CD4-positive, alpha-beta T cell treated with Interleukin-4 for 4 hours (primary cell): ENCODE measurements at regions not wholly inside any gene's neighbourhood (a gene's known extent, or its start where the extent isn't known, plus 50 kb on each side); places are given as distances from the start of the nearest gene placed in this dataset.

Source experiments
- DNase-seq: peaks from one replicate; pipeline ENCODE4 v3.0.0-alpha.2; 2020

DNA sequence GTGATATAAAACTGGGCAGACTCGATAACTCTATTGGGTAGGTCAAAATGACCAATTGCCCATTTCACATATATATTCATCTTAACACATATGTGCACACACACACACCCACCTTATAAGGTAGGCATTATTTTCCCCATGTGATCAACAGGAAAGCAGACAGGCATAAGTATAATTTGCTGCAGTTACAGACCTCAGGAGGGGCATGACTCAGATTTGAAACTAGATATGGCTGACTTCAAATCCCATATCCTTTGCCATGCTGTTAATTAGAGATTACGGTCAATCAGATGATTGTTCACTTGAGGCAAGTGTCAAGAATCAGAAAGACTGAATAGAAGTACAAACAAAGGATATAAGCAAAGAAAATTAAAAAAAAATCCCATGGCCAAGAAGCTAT, 910.6 kb downstream of the NTRK3 start:
- DNase-seq, result no peak

DNA sequence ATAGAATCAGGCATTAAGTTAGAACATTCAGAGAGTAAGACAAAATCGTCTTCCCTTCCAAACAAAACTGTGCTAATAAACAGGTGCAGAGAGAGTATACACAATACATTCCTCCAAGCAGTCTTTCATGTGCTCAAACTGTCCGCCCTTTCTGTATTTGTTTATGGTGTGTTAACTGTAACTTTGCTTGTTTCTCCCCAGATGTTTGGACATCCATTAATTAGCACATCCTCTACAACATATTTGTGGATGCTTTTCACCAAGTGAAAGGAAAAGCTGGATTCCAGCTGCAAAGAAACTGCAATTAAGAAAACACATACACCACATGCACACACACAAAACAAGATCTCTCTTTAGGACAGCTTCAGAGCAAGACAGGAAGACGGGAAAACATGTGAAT, 912.6 kb downstream of the NTRK3 start:
- no peak for DNase-seq

DNA sequence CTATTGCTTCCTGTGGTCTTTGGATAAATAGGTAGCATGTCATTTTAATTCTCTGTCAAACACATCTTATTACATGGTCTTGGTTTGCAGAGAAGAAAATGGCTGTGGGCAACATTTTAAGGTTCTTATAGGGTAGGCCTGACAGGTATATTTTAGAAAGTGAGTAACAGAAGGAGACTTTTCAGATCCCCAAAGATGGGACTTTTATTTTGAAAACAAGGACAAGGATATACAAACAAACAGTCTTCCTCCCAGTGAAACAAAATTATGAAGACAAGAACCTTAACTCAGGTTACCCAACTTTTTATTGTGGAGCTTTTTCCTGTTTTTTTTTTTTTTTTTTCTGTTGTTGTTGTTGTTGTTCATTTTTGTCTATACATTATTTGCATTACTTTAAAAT, 916.2 kb downstream of the NTRK3 start:
- no peak for DNase-seq

DNA sequence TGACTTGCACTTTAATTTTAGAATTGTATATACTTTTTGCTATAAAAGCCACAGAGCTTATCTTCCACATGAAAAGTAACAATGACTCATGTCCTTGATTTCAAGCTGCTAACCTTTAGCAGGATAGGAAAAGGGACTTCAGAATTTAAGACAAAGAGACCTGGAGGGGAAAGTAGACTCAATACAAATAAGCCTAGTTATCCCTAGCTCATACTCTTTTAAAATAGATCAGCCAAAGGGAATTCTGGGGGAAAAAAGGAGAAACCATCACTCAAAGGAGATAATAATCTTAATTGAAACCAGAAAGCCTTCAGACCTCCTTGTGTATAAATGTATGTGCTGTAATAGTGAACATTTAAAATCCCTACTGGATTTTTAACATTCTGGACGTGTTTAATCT, 930.3 kb downstream of the NTRK3 start:
- no peak for DNase-seq

DNA sequence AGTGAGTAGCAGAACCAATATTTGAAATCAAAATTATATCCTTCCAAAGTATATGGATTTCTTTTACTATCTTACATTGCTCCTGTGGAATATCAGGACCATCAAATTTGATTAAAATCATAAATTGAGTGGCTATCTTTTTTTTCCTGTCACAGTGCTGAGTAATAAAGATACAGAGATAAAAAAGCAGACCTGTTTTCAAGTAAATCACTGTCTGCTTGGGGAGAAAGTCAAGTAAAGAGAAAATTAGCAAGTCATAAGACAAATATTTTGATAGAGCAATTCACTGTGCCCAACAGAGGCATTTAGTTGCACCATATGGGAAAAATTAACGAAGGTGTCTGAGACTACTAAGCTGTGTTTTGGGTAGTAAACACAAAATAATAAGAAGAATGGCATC, 933.7 kb downstream of the NTRK3 start:
- DNase-seq, result no peak

DNA sequence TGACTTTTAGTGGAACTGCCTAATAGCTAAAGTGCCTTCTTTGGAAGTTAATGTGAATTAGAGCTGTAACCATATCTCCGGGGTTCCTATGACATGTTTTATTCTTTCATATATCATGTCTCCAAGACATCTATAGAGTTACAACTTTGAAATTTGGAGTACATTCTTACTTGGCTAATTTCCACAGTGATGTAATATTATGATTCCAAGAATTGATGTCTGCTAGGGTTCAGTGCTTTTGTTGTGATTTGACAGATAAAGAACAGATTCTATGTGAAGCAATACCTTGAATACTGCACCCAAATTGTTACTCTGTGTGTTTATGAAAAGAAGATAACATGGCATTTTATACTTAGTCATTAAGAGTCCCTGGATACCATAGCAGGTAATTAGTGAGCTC, 934.3 kb downstream of the NTRK3 start:
- no peak for DNase-seq

DNA sequence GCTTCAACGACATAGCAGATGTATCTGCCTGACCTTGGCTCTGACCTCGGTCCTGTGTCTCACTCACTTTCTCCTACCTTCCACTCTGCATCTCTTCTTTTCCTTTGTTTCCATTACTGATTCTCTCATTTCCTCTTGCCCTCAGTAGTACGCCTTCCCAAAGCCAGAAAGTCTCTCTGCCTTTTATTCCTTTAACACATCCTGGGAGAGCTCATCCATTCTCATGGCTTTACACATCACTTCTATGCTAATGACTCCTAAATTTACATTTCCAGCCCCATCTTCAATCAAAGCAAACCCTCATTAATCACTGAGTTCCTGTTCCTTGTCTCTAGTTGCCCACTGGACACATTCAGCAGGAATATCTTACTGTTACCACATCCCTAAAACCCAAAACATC, 938.6 kb downstream of the NTRK3 start:
- no peak for DNase-seq

DNA sequence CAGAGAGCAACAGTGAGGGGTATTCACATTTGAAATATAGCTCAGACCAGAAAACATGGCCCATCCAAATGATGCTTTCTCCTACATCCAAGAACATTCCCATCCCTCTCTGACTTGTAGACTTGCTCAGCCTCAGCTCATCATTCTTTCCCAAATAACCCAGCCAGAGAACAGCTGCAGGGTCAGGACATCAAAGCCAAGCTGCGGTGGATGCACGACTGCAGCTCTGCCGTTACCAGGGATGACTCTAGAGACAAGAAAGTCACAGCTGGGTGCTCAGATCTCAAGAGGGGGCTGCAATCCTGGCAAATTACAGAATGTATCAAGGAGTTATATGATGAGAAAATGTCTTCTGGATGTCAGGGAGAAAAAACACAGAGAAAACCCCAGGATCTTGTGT, 944.3 kb downstream of the NTRK3 start:
- DNase-seq, result no peak

DNA sequence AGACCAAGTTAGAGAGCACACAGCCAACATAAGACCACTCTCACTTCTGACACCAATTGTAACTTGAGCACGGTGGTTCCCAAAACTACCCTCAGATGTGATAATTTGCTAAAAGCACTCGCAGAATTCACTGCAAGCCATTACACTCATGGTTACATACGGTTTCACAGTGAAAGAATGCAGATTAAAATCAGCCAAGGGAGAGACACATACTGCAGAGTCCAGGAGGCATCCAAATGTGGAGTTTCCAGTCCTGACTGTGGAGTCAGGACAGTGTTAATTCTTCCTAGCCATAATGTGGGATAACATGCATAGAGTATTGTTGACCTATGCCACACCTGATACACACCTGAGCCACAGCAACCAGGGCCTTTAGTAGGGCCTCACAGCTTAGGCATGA, 956.4 kb downstream of the NTRK3 start:
- no peak for DNase-seq

DNA sequence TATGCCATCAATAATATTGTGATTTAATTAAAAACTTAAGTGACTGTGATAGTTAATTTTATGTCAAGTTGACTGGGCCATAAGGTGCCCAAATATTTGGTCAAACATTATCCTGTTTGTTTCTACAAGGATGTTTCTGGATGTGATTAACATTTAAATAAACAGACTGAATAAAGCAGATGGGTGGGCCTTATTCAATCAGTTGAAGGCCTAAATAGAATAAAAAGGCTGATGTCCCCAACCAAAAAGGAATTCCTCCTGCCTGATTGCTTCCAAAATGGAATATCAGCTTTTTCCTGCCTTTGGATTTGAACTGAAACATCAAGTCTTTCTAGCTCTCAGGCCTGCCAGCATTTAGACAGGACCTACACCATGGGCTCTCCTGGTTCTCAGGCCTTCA, 961.7 kb downstream of the NTRK3 start:
- DNase-seq, result no peak

DNA sequence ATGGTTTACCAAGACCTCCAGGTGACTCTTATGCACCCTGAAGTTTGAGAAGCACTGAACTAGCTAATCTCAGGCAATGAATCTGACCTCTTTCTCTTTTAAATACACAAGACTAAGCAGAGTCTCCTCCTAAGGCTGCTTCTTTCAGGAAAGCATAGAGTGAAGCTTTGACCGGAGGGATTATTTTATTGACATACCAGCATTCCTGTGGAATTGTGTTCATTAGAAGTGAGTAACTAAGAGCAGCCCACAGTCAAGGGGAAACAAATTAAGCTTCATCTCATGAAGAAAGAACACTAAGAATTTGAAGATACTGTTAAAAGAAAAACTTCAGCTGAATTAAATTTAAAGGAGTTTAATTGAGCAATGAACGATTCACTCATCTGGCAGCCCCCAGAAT, 963.5 kb downstream of the NTRK3 start:
- DNase-seq, result no peak

DNA sequence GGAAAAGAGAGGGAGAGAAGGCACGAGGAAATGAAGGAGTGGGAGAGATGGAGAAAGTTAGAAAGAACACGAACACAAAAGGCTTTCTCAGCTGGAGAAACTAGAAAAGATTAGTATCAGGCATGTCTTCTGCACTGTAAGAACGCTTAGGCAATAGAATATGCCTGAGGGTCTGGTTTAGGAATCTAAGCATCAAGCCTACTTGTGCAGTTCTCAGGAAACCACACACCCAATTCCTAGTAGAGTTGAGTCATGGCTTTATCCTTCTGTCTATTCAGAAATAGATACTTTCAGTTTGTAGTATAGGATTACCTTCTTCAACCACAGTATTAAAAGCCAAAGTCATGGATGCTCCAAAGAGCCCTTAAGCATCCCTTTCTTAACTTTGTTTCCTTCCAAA, 969.4 kb downstream of the NTRK3 start:
- no peak for DNase-seq

DNA sequence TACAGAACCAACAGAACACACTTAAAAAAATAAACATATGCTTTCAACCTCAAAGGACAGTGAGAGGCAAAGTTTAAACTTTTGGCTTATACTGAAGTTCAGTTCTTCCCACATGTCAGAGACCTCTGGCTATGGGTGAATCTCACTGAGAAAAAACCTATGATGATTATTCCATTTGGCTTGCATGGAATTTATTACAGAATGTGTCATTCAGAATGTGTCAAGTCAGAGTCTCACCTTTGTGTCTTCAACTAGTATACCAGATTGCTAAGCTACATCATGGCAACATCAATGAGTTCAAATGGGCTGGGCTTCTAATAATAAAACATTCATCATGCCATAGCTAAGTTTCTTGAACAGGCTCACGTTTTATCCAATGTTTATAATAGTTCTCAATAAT, 987.0 kb downstream of the NTRK3 start:
- DNase-seq, result no peak

DNA sequence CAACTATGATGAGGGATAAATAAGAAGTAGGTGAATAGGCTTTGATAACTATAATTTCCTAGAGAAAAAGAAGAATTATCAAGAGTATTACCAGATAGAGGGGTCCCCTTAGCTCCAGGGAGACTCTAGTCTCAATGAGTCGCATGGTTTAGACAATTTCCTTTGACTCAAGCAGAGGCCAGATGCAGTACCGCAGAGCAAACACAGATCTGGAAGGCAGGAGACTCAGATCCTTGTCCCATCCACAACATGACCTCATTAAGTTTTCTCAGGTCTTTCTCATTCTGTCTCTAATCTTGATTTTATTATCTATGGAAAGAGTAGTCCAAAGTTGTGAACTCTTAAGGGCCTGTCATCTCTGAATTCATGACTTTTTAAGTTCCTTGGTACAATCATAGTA, 987.9 kb downstream of the NTRK3 start:
- no peak for DNase-seq

DNA sequence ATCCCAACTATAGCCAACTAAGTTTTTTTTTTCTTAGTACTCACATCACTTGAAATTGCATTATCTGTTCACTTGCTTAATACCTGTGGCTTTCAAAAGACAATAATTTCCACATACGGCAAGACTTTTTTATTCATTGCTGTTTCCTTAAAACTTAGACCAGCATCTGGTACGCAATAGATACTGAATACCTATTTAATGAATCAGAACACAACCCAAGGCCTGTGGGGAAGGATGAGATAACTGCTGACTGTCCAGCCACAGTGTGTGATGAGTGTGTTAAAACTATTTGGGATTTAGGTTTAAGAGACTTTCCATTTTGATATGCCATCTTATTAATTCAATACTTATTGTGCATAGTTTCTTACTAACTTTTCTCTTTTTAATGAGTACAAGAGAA, 988.7 kb downstream of the NTRK3 start:
- DNase-seq, result no peak

DNA sequence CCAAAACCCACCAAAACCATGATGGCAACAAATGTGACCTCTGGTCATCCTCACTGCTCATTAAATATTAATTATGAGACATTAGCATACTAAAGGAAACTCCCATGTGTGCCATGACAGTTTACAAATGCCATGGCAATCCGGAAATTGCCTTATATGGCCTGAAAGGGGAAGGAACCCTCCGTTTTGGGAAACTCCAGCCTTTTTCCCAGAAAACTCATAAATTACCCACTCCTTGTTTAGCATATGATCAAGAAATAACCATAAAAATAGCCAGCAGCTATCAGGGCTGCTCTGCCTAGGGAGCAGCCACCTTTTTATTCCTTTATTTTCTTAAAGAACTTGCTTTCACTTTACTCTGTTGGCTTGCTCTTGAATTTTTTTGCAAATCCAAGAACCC, 992.7 kb downstream of the NTRK3 start:
- DNase-seq, result no peak

DNA sequence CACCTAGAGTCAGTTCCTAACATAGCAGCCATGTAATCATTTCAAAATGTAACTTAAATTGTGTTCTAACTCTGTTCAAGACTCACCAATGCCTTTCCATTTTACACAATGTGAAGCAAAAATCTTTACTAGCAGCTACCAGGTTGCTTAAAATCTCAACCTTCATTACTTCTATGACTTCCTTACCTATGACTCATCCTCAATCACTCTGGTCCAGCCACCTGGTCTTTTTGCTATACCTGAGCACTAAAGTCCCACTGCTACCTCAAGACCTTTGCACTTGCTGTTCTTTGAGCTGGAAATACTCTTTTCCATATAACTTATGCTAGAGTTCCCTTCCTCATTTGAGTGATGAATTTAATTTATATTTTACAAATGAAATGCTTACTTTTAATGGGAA, 993.2 kb downstream of the NTRK3 start:
- DNase-seq, result no peak

DNA sequence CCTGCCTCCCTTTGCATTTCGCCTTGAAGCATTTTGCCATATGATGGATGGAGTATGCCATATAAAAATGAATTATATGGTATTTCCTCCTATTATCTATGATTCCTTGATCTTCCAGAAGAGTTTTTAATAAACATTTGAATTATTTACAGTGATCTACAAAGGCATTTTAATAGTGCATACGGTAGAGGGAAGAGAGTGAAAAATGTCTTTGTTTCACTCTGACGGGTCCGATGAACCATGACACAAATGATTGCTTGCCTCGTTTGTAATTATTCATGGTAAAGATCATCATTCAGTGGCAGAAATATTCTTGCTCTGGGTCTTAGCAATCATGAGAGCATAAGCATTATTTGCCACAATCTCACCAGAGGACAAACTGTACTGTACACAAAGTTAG, 1010.9 kb downstream of the NTRK3 start:
- no peak for DNase-seq

DNA sequence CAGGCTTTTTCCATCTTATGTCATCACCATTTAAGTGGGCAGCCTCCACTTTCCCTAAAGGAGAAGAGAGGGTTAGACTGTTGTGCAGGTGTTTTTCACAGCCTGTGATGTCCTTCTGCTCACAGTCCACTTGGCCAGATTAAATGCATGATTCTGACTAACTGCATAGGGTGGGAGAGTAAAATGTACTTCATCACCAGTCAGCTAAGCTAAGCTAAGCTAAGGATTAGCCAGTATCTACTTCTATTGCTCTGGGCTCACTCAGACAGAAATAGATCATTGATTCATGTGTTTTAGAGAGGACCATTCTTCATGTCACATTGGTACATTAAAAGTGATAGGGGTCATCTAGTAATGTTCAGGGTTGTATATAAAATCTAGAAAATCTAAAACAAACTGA, 1013.1 kb downstream of the NTRK3 start:
- no peak for DNase-seq

DNA sequence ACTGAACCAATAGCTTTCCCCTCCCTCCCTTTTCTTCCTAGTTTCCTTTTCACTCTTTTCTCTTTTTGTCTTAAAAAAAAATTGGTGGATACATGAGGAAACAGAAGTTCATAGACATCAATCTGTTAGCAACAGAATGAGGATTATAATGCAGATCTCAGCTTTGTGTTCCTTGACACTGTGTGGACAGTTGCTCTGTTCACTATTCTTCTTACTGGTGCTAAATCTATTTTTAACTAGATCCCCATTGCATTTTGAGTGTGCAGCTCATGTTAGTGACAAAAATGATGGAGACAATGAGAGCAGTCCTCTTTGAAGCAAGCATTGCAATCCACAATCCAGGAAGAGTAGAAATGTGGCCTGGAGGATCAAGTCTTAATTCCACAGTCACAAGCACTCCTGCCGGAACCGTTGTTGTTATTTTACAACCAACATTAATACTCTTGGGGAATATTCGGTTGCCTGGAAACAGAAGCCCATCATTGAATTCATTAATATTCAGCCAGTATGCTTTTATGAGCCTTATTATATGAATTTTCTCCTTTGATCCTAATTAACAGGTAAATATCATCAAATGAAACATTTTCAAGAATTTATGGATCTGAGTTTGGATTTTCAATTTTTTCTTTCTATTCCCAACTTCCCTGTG, 1016.8 kb downstream of the NTRK3 start:
- DNase-seq, result no peak

DNA sequence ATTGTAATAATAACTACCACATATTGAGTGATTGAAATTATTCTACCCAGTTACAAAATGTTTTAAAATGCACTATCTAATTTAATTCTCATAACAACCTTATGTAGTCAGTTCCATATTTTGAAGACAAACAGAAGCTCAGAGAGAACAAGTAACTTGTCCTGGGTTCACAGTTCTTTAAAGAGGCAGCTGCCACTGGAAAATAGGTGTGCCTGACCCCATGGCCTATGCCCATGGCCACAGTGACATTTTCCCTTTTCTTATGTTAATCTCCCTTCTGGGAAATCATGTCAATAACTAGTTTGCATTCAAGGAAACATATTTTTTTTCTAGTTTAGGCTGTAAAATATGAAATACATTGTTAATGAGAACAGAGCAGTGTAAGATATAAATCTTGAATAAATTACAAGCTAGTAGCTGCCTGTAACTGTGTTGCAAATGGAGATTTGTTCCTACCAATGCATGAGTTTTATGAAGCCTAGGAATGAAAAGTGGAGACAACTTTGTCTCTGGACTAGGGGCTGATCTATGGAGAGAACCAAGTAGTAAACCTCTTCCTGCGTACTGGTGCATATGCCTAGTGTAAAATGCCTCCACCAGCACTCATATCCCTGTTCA, 1018.0 kb downstream of the NTRK3 start:
- DNase-seq, result no peak

DNA sequence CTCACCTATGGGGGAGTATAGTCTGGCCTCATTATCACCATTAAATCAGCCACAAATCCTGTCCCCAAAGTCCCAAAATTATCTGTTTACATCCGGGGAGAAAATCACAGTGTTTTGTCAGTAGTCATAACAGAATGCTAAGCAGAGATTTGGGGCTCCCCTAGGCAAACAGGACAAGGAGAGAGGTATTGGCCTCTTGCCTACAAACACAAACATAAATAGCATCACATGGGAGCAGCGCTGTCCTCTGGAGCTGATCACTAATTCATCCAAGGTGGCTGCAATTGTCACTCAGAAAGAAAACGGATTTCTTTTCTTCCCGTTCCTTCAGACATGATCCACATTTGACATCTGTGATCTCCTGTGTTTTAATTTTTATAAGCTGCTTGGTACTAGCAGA, 1028.1 kb downstream of the NTRK3 start:
- no peak for DNase-seq

DNA sequence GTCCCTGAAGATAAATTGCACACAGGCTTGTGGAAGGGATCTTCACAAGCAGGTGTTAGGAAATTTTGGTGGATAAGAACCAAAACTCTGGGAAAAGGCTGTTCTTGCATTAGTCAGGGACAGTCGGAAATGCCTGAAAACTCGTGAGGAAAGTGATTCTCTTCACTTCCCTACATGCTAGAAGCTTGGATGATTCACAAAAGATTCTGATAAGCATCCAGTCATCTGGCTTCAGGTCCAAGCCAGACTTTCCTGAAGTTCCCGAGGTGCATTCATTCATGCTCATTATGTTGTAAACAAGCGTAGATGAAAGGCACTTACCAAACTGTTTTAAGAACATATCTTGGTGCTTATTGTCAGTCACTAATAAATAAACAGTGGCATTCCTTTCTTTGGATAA, 1028.7 kb downstream of the NTRK3 start:
- no peak for DNase-seq

DNA sequence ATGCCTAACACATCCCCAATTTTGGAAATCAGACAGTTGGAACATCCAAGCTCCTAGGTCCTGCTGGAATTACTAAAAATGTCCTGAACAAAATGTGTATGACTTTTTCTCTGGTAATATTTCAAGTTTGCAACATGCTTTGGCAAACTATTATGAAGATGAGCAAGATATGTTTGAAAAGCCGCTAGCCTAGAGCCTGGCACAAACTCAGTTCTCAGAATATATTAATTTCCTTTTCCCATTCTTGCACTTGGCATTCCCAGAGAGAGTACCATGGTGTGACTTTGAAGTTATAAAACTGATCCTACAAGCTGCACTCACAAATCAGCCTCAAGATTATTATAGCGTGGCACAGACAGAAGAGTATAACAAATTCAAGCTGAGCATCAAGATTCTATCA, 1031.1 kb downstream of the NTRK3 start:
- DNase-seq, result no peak

DNA sequence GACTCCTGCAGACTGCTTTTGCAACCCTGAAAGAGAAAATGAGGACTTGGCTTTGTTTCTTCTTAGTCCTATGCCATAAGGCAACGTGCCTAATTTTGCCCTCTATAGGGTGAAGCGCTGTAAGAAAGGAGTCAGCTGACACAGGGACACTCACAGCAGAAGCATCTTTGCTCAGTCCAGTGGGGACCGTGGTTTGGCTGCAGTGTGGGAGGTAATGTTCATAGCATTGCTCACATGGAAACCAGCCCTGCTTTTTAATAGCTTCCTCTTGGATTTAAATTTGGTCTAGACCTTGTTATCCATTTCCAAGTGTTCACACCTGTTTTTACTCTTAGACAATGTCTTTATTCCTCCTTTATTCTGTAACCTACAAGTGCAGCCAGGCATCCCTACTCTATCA, 1032.1 kb downstream of the NTRK3 start:
- DNase-seq, result no peak
